ENCODE measurements at regions not wholly inside any gene's neighbourhood (a gene's known extent, or its start where the extent isn't known, plus 50 kb on each side); places are given as distances from the start of the nearest gene placed in this dataset.

DNA sequence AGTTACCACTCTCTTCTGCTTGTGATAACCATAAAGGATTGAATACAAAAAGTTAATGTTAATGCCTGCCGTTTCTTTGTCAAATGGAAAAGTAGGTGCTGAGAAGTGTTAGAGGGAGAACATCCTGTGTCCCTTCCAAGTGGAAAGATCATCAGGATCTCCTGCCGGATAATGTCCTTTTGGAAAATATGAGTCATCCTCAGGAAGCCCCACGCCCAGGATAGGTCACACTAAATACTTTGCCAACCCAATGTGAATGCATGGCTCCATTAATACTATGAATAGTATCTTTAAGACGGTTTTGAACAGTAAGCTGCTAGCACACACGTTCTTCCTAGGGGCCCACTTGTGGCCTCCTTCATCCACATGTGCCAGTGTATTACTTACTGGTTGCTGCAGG, 279.5 kb downstream of the ZNF326 start:
- ChIA-PET CTCF (ENCODE audit: low intra/inter-chr PET ratio, low total read pairs) (no interaction called here), POLR2A (no interaction called here)
- no peaks in the 10 kb centered on the region for H3K4me1 ChIP-seq (ENCODE audit: insufficient read depth, low read length)
- intact Hi-C loops (cut with micrococcal nuclease; ENCODE audit: unreplicated experiment): no loop called here
- WGBS (ENCODE audit: low lambda C conversion rate): 10% methylated on average over 5 of the region's 5 CpGs
- no peak overlapping the region for H3K4me2 ChIP-seq (ENCODE audit: low read depth, low read length)
- FAIRE-seq (no peak), DNase-seq (ENCODE audit: low spot score) (no peak), ATAC-seq (no peak)
- H3K36me3 ChIP-seq (replicated peaks in 1 of 2; ENCODE audit: control insufficient read depth in 1 of 2, insufficient read depth in 2 of 2, low read length in 2 of 2): no peaks in the 10 kb centered on the region
- H3K27me3 ChIP-seq (ENCODE audit: control insufficient read depth in 1 of 2, insufficient read depth in 2 of 2, low read length in 2 of 2): no peaks in the 10 kb centered on the region
- H3K9ac ChIP-seq (ENCODE audit: insufficient read depth, low read depth, low read length): no peak overlapping the region
- in situ Hi-C loops (cut with HindIII; ENCODE audit: extremely low pct_ligation_motif_present, low pct_unique_long_range_greater_than_20kb): no loop called here
- BruUV-seq (replicated peaks): no TSS peak
- no peaks in the 10 kb centered on the region for H3K79me2 ChIP-seq (ENCODE audit: insufficient read depth, low read length)
- H4K20me1 ChIP-seq (ENCODE audit: insufficient read depth, low read length): no peaks in the 10 kb centered on the region
- no peaks in the 10 kb centered on the region for H3K9me3 ChIP-seq (ENCODE audit: low read length)
- no peak overlapping the region for H3K27ac ChIP-seq (ENCODE audit: extremely low read length, insufficient read depth, low read length)
- H3K4me3 ChIP-seq (replicated peaks in 1 of 3; ENCODE audit: insufficient read depth in 1 of 3, low read depth in 2 of 3, low read length in 3 of 3): no peak overlapping the region
- H2AFZ ChIP-seq (ENCODE audit: low read length): no peak overlapping the region
- TF ChIP-seq FIP1L1 (IDR thresholded peaks at IDR 0.05; ENCODE audit: borderline replicate concordance, insufficient read depth, low read depth, low read length): no peak
- TF ChIP-seq ELF1 (CRISPR knock-in tag; IDR thresholded peaks at IDR 0.05): no peak
- TF ChIP-seq, protein P1, sequence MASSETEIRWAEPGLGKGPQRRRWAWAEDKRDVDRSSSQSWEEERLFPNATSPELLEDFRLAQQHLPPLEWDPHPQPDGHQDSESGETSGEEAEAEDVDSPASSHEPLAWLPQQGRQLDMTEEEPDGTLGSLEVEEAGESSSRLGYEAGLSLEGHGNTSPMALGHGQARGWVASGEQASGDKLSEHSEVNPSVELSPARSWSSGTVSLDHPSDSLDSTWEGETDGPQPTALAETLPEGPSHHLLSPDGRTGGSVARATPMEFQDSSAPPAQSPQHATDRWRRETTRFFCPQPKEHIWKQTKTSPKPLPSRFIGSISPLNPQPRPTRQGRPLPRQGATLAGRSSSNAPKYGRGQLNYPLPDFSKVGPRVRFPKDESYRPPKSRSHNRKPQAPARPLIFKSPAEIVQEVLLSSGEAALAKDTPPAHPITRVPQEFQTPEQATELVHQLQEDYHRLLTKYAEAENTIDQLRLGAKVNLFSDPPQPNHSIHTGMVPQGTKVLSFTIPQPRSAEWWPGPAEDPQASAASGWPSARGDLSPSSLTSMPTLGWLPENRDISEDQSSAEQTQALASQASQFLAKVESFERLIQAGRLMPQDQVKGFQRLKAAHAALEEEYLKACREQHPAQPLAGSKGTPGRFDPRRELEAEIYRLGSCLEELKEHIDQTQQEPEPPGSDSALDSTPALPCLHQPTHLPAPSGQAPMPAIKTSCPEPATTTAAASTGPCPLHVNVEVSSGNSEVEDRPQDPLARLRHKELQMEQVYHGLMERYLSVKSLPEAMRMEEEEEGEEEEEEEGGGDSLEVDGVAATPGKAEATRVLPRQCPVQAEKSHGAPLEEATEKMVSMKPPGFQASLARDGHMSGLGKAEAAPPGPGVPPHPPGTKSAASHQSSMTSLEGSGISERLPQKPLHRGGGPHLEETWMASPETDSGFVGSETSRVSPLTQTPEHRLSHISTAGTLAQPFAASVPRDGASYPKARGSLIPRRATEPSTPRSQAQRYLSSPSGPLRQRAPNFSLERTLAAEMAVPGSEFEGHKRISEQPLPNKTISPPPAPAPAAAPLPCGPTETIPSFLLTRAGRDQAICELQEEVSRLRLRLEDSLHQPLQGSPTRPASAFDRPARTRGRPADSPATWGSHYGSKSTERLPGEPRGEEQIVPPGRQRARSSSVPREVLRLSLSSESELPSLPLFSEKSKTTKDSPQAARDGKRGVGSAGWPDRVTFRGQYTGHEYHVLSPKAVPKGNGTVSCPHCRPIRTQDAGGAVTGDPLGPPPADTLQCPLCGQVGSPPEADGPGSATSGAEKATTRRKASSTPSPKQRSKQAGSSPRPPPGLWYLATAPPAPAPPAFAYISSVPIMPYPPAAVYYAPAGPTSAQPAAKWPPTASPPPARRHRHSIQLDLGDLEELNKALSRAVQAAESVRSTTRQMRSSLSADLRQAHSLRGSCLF (CRISPR knock-in tag; IDR thresholded peaks at IDR 0.05; ENCODE audit: borderline replicate concordance): no peak
- no peak for TF ChIP-seq CEBPZ (IDR thresholded peaks at IDR 0.05; ENCODE audit: low read length)
- no peak for TF ChIP-seq ZNF589 (CRISPR knock-in tag; conservative IDR thresholded peaks at IDR 0.05)
- TF ChIP-seq MTF1 (CRISPR knock-in tag; IDR thresholded peaks at IDR 0.05): no peak
- TF ChIP-seq NCOR1 (IDR thresholded peaks at IDR 0.05; ENCODE audit: borderline replicate concordance, low read length): no peak
- TF ChIP-seq, protein P2, sequence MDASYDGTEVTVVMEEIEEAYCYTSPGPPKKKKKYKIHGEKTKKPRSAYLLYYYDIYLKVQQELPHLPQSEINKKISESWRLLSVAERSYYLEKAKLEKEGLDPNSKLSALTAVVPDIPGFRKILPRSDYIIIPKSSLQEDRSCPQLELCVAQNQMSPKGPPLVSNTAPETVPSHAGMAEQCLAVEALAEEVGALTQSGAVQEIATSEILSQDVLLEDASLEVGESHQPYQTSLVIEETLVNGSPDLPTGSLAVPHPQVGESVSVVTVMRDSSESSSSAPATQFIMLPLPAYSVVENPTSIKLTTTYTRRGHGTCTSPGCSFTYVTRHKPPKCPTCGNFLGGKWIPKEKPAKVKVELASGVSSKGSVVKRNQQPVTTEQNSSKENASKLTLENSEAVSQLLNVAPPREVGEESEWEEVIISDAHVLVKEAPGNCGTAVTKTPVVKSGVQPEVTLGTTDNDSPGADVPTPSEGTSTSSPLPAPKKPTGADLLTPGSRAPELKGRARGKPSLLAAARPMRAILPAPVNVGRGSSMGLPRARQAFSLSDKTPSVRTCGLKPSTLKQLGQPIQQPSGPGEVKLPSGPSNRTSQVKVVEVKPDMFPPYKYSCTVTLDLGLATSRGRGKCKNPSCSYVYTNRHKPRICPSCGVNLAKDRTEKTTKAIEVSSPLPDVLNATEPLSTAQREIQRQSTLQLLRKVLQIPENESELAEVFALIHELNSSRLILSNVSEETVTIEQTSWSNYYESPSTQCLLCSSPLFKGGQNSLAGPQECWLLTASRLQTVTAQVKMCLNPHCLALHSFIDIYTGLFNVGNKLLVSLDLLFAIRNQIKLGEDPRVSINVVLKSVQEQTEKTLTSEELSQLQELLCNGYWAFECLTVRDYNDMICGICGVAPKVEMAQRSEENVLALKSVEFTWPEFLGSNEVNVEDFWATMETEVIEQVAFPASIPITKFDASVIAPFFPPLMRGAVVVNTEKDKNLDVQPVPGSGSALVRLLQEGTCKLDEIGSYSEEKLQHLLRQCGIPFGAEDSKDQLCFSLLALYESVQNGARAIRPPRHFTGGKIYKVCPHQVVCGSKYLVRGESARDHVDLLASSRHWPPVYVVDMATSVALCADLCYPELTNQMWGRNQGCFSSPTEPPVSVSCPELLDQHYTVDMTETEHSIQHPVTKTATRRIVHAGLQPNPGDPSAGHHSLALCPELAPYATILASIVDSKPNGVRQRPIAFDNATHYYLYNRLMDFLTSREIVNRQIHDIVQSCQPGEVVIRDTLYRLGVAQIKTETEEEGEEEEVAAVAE (CRISPR knock-in tag; IDR thresholded peaks at IDR 0.05; ENCODE audit: borderline replicate concordance): no peak
- TF ChIP-seq, protein P3, sequence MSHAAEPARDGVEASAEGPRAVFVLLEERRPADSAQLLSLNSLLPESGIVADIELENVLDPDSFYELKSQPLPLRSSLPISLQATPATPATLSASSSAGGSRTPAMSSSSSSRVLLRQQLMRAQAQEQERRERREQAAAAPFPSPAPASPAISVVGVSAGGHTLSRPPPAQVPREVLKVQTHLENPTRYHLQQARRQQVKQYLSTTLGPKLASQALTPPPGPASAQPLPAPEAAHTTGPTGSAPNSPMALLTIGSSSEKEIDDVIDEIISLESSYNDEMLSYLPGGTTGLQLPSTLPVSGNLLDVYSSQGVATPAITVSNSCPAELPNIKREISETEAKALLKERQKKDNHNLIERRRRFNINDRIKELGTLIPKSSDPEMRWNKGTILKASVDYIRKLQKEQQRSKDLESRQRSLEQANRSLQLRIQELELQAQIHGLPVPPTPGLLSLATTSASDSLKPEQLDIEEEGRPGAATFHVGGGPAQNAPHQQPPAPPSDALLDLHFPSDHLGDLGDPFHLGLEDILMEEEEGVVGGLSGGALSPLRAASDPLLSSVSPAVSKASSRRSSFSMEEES (CRISPR knock-in tag; IDR thresholded peaks at IDR 0.05): no peak
- TF ChIP-seq TOE1 (CRISPR knock-in tag; IDR thresholded peaks at IDR 0.05): no peak
- no peak for TF ChIP-seq ZNF225 (CRISPR knock-in tag; IDR thresholded peaks at IDR 0.05)

Data from HepG2 (cell line).